ENCODE measurements at regions not wholly inside any gene's neighbourhood (a gene's known extent, or its start where the extent isn't known, plus 50 kb on each side); places are given as distances from the start of the nearest gene placed in this dataset.

DNA sequence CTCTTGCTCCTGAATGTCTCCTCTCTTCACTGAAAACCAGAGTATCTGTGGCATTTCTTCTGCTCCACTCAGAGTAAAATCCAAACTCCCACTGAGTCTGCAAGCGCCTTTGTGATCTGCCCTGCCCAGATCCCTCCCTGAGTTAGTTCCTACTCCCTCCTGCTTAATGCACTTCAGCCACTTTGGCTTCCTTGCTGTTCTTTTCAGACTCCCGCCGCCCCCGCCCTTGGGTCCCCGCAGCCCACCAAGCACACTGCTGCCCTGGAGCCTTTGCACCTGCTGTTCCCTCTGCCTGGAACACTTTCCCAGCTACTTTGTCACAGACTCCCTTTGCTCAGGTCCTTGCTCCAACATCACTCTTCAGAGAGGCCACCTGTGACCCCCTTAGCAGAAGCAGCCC lies 127.2 kb upstream of the SLC25A48 start (continued):
- TF ChIP-seq, protein P1, sequence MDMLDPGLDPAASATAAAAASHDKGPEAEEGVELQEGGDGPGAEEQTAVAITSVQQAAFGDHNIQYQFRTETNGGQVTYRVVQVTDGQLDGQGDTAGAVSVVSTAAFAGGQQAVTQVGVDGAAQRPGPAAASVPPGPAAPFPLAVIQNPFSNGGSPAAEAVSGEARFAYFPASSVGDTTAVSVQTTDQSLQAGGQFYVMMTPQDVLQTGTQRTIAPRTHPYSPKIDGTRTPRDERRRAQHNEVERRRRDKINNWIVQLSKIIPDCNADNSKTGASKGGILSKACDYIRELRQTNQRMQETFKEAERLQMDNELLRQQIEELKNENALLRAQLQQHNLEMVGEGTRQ (IDR thresholded peaks at IDR 0.05; ENCODE audit: low read length) = no peak
- TF ChIP-seq SP2 (IDR thresholded peaks at IDR 0.05; ENCODE audit: low read length) = no peak

All from H1 (cell line).